ENCODE measurements at regions not wholly inside any gene's neighbourhood (a gene's known extent, or its start where the extent isn't known, plus 50 kb on each side); places are given as distances from the start of the nearest gene placed in this dataset.

DNA sequence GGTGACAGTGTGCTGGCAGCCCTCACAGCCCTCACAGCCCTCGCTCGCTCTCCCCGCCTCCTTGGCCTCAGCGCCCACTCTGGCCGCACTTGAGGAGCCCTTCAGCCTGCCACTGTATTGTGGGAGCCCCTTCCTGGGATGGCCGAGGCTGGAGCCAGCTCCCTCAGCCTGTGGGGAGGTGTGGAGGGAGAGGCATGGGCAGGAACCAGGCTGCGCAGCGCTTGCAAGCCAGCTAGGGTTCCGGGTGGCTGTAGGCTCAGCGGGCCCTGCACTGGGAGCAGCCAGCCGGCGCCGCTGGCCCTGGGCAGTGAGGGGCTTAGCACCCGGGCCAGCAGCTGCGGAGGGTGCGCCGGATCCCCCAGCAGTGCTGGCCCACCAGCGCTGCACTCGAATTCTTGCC, 177.0 kb downstream of the MSX2 start:
- TF ChIP-seq POLR2A (IDR thresholded peaks at IDR 0.05; ENCODE audit: low read depth, low read length) (no peak), POLR2AphosphoS5 (IDR thresholded peaks at IDR 0.05; ENCODE audit: low read depth, low read length) (no peak), TAF1 (IDR thresholded peaks at IDR 0.05; ENCODE audit: borderline replicate concordance, low read depth, low read length) (no peak)
